Endothelial cell of umbilical vein (primary cell): ENCODE measurements at regions not wholly inside any gene's neighbourhood (a gene's known extent, or its start where the extent isn't known, plus 50 kb on each side); places are given as distances from the start of the nearest gene placed in this dataset.

Source experiments
- BruUV-seq: library from RNA; stranded (reverse); fragments of 400-500 nt; replicated peaks from 2 replicates; lab custom pipeline; 2021; lab: Mats Ljungman, UMichigan
- CTCF ChIA-PET: fragments of 300-600, 350-600 bp; sonication (Branson Sonifier 250); formaldehyde crosslinking; loops from one replicate; lab custom pipeline; 2021; ENCODE audit warnings: antibody characterized with exemption, inconsistent platforms; lab: Charles Lee
- POLR2A ChIA-PET: fragments of 300-600, 350-600 bp; sonication (Branson Sonifier 250); formaldehyde crosslinking; loops from one replicate; lab custom pipeline; 2021; ENCODE audit warnings: antibody characterized with exemption, inconsistent platforms; lab: Charles Lee
- DNase-seq: peaks from one replicate; pipeline ENCODE4 v3.0.0-alpha.2; 2011; ENCODE audit warnings: low read depth, low spot score
- FAIRE-seq: peaks from 2 replicates; lab custom pipeline; 2011; peaks lifted over from hg19 to GRCh38; lab: Jason Lieb, UNC
- H2AFZ ChIP-seq: 2 replicates; pipeline ENCODE4 v1.6.0; 2012; ENCODE audit warnings: low read depth, low read length, control low read depth, inconsistent platforms
- H3K27ac ChIP-seq: 2 replicates; pipeline ENCODE4 v1.5.1; 2011; ENCODE audit warnings: low read depth, mild to moderate bottlenecking, control low read depth, low read length, moderate library complexity; ENCODE audit not compliant: insufficient read depth
- H3K27me3 ChIP-seq, 2 experiments: 2 replicates each; pipeline versions ENCODE4 v1.6.0 to v1.6.1; 2011; ENCODE audit warnings: low read length in 2 of 2, mixed read lengths in 1 of 2; ENCODE audit not compliant: control insufficient read depth in 2 of 2, insufficient read depth in 2 of 2
- H3K36me3 ChIP-seq, 2 experiments: 2 replicates in 1 of 2; 3 replicates in 1 of 2; pipeline ENCODE4 v1.5.1; 2011; ENCODE audit warnings: low read length in 2 of 2, mild to moderate bottlenecking in 1 of 2, moderate library complexity in 1 of 2; ENCODE audit not compliant: control insufficient read depth in 2 of 2, insufficient read depth in 2 of 2; ENCODE audit errors: extremely low read depth in 1 of 2
- H3K4me1 ChIP-seq: 3 replicates; pipeline ENCODE4 v1.5.1; 2011; ENCODE audit warnings: mild to moderate bottlenecking, low read length; ENCODE audit not compliant: control insufficient read depth, insufficient read depth; ENCODE audit errors: extremely low read depth
- H3K4me2 ChIP-seq: 2 replicates; pipeline ENCODE4 v1.6.1; 2011; ENCODE audit warnings: low read length, control low read depth, mixed read lengths; ENCODE audit not compliant: insufficient read depth
- H3K4me3 ChIP-seq, 3 experiments: fragments of 200-600 bp in 1 of 3; sonication (generic), shearing (Covaris generic) in 1 of 3; replicated peaks in 1 of 3; 2 replicates each; pipeline ENCODE4 v1.5.1; 2011 to 2016; ENCODE audit warnings: control low read depth in 3 of 3, low read length in 3 of 3, mild to moderate bottlenecking in 2 of 3, inconsistent platforms in 1 of 3, low read depth in 1 of 3, moderate library complexity in 1 of 3; ENCODE audit not compliant: insufficient read depth in 1 of 3
- H3K79me2 ChIP-seq: 2 replicates; pipeline ENCODE4 v1.6.0; 2012; ENCODE audit warnings: low read length, inconsistent platforms; ENCODE audit not compliant: control insufficient read depth, insufficient read depth
- H3K9ac ChIP-seq: replicated peaks from 2 replicates; pipeline ENCODE3; 2011; ENCODE audit warnings: low read length, control low read depth; ENCODE audit not compliant: insufficient read depth; ENCODE audit errors: extremely low read depth
- H3K9me1 ChIP-seq: replicated peaks from 3 replicates; pipeline ENCODE4 v1.6.0; 2011; ENCODE audit warnings: mild to moderate bottlenecking, low read length; ENCODE audit not compliant: control insufficient read depth, insufficient read depth; ENCODE audit errors: extremely low read depth
- H3K9me3 ChIP-seq: replicated peaks from 2 replicates; pipeline ENCODE4 v1.5.1; 2012; ENCODE audit warnings: low read length, inconsistent platforms; ENCODE audit not compliant: control insufficient read depth, insufficient read depth
- H4K20me1 ChIP-seq: replicated peaks from 2 replicates; pipeline ENCODE3; 2011; ENCODE audit warnings: mild to moderate bottlenecking, low read length; ENCODE audit not compliant: control insufficient read depth, insufficient read depth; ENCODE audit errors: extremely low read depth
- CTCF ChIP-seq, 2 donors: IDR thresholded peaks; 1 replicate in 1 of 2; 2 replicates in 1 of 2; pipeline ENCODE4 v1.5.1; 2011; ENCODE audit warnings: low read length in 2 of 2, mild to moderate bottlenecking in 2 of 2, moderate library complexity in 2 of 2, control low read depth in 1 of 2, inconsistent platforms in 1 of 2, low read depth in 1 of 2; ENCODE audit not compliant: insufficient read depth in 1 of 2; ENCODE audit errors: extremely low read depth in 1 of 2
- EZH2 ChIP-seq: IDR thresholded peaks from 2 replicates; pipeline ENCODE4 v1.6.1; 2012; ENCODE audit warnings: borderline replicate concordance, low read depth, mild to moderate bottlenecking, moderate library complexity, low read length, inconsistent platforms; ENCODE audit not compliant: severe bottlenecking
- FOS ChIP-seq: IDR thresholded peaks from 2 replicates; pipeline ENCODE4 v1.6.1; 2011; ENCODE audit warnings: mild to moderate bottlenecking, low read length, moderate library complexity, borderline replicate concordance; ENCODE audit not compliant: insufficient read depth
- GATA2 ChIP-seq: IDR thresholded peaks from 2 replicates; pipeline ENCODE4 v1.7.0; 2011; ENCODE audit warnings: low read depth, mild to moderate bottlenecking, moderate library complexity, mixed read lengths, low read length; ENCODE audit not compliant: insufficient read length, insufficient read depth
- JUN ChIP-seq: IDR thresholded peaks from 2 replicates; pipeline ENCODE4 v1.6.1; 2011; ENCODE audit warnings: borderline replicate concordance, low read depth; ENCODE audit not compliant: insufficient read length, insufficient read depth
- MAX ChIP-seq: IDR thresholded peaks from 2 replicates; pipeline ENCODE4 v1.6.1; 2011; ENCODE audit not compliant: insufficient read depth, insufficient read length
- MYC ChIP-seq: IDR thresholded peaks from one replicate; pipeline ENCODE4 v1.6.1; 2011; ENCODE audit warnings: mild to moderate bottlenecking, low read depth, low read length
- POLR2A ChIP-seq: IDR thresholded peaks from 2 replicates; pipeline ENCODE4 v1.6.1; 2012; ENCODE audit warnings: low read depth, mild to moderate bottlenecking, control low read depth, low read length
- POLR2AphosphoS5 ChIP-seq: IDR thresholded peaks from 2 replicates; pipeline ENCODE4 v1.6.1; 2012; ENCODE audit warnings: low read depth, mild to moderate bottlenecking, control low read depth, low read length, moderate library complexity; ENCODE audit not compliant: insufficient read depth
- dilution Hi-C: fragments of 300-500 bp; cut with MboI; formaldehyde crosslinking; loops from one replicate; pipeline ENCODE4 v1.15.0; 2019; ENCODE audit warnings: low sequenced_read_pairs; ENCODE audit not compliant: extremely low pct_ligation_motif_present
- intact Hi-C: fragments of 100-400 bp; cut with micrococcal nuclease; formaldehyde crosslinking; loops from one replicate; pipeline ENCODE4 v1.10.0; 2022

GRCh38 chrX:27008486-27008885, 454.7 kb downstream of the PPP4R3C start:
- Histone ChIP-seq H2AFZ (no peak overlapping the region), H3K9ac (no peak overlapping the region), H3K36me3 (no peaks in the 10 kb centered on the region), H3K9me1 (no peaks in the 10 kb centered on the region), H3K9me3 (no peaks in the 10 kb centered on the region), H3K4me3 (no peak overlapping the region), H3K27ac (no peak overlapping the region), H3K27me3 (no peaks in the 10 kb centered on the region), H4K20me1 (no peaks in the 10 kb centered on the region), H3K4me1 (no peaks in the 10 kb centered on the region), H3K79me2 (no peaks in the 10 kb centered on the region), H3K4me2 (no peak overlapping the region)
- no peak for TF ChIP-seq MYC
- TF ChIP-seq FOS, result no peak
- no peak for TF ChIP-seq JUN
- TF ChIP-seq GATA2, result no peak
- no peak for TF ChIP-seq POLR2AphosphoS5
- no peak for TF ChIP-seq EZH2
- DNase-seq (no peak), FAIRE-seq (no peak)
- no TSS peak for BruUV-seq
- intact Hi-C loops (no loop called here), dilution Hi-C loops (no loop called here)
- POLR2A ChIA-PET, result no interaction called here
- CTCF ChIA-PET, result interaction anchor here (1.1 kb wide), 1 partner anchor 13 kb away, joined by 4 read pairs; no protein-coding TSS in a partner anchor

GRCh38 chrX:26999634-27000033, 463.5 kb downstream of the PPP4R3C start:
- H2AFZ ChIP-seq, result no peak overlapping the region
- FAIRE-seq, result peak; percentile 43
- H3K27ac ChIP-seq, result no peak overlapping the region
- H4K20me1 ChIP-seq, result no peaks in the 10 kb centered on the region
- no TSS peak for BruUV-seq
- H3K9me1 ChIP-seq, result no peaks in the 10 kb centered on the region
- no peak overlapping the region for H3K4me3 ChIP-seq
- TF ChIP-seq MAX (no peak), FOS (no peak), JUN (no peak), GATA2 (no peak), POLR2A (no peak), MYC (no peak), CTCF (IDR thresholded peaks at IDR 0.05; ENCODE audit: extremely low read depth in 1 of 2, insufficient read depth in 1 of 2, low read depth in 1 of 2, low read length in 2 of 2) (no peak), POLR2AphosphoS5 (no peak), EZH2 (no peak)
- no peak overlapping the region for H3K9ac ChIP-seq
- ChIA-PET POLR2A (no interaction called here), CTCF (no interaction called here)
- H3K4me2 ChIP-seq, result no peak overlapping the region
- no peaks in the 10 kb centered on the region for H3K9me3 ChIP-seq
- no peaks in the 10 kb centered on the region for H3K36me3 ChIP-seq
- H3K27me3 ChIP-seq, result no peaks in the 10 kb centered on the region
- no peaks in the 10 kb centered on the region for H3K79me2 ChIP-seq
- H3K4me1 ChIP-seq, result no peaks in the 10 kb centered on the region
- dilution Hi-C loops, result no loop called here
- intact Hi-C loops, result no loop called here
- no peak for DNase-seq
